Transverse colon (tissue), 4 donors: ENCODE measurements at regions not wholly inside any gene's neighbourhood (a gene's known extent, or its start where the extent isn't known, plus 50 kb on each side); places are given as distances from the start of the nearest gene placed in this dataset.
A peak's percentile ranks its signal among the peaks of the same experiment; 100 is the strongest.
"Not testable (repeated sequence)": the region's sequence is repeated elsewhere in the genome, so short reads cannot be mapped to it uniquely, and the experiment has no call there.

Experiments
- DNase-seq: peaks from one replicate; pipeline ENCODE4 v3.0.0-alpha.2; 2019
- H3K27ac ChIP-seq, 4 donors: fragments of 200-600 bp; sonication (generic); 2 replicates each; pipeline ENCODE4 v1.5.1; 2016 to 2018; ENCODE audit warnings: inconsistent platforms in 4 of 4
- H3K27me3 ChIP-seq: fragments of 200-600 bp; sonication (generic); 2 replicates; pipeline ENCODE4 v1.5.1; 2017; ENCODE audit warnings: inconsistent platforms
- H3K36me3 ChIP-seq, 4 donors: fragments of 200-600 bp; sonication (generic); 2 replicates each; pipeline ENCODE4 v1.5.1; 2017 to 2019; ENCODE audit warnings: inconsistent platforms in 4 of 4
- H3K4me1 ChIP-seq, 4 donors: fragments of 200-600 bp; sonication (generic); 2 replicates each; pipeline ENCODE4 v1.5.1; 2017 to 2020; ENCODE audit warnings: inconsistent platforms in 4 of 4
- H3K4me3 ChIP-seq, 4 donors: fragments of 200-600 bp; sonication (generic); 1 replicate in 1 of 4; 2 replicates in 3 of 4; pipeline versions ENCODE4 v1.5.1 to v1.6.1; 2017 to 2019; ENCODE audit warnings: inconsistent platforms in 4 of 4
- H3K9me3 ChIP-seq, 2 donors: fragments of 200-600 bp; sonication (generic); 2 replicates each; pipeline ENCODE4 v1.5.1; 2017 to 2019; ENCODE audit warnings: inconsistent platforms in 2 of 2
- CTCF ChIP-seq, 5 experiments: fragments of 200-600 bp in 3 of 5; fragments of 450-650 bp in 2 of 5; sonication (generic) in 3 of 5; IDR thresholded peaks; 1 replicate in 2 of 5; 2 replicates in 3 of 5; pipeline ENCODE4 v1.5.1; 2016 to 2017; ENCODE audit warnings: antibody characterized with exemption in 5 of 5, inconsistent platforms in 3 of 5, mild to moderate bottlenecking in 2 of 5, moderate library complexity in 1 of 5
- EP300 ChIP-seq: sonication (generic); formaldehyde crosslinking; IDR thresholded peaks from one replicate; pipeline ENCODE4 v1.6.1; 2017; ENCODE audit warnings: antibody characterized with exemption, low read depth
- POLR2A ChIP-seq: fragments of 450-650 bp; IDR thresholded peaks from one replicate; pipeline ENCODE4 v1.6.1; 2016; ENCODE audit warnings: antibody characterized with exemption, mild to moderate bottlenecking, moderate library complexity
- POLR2AphosphoS5 ChIP-seq, 3 donors: sonication (generic); formaldehyde crosslinking; IDR thresholded peaks; one replicate each; pipeline ENCODE4 v1.6.1; 2016; ENCODE audit warnings: antibody characterized with exemption in 3 of 3
- WGBS, 2 donors: methylation state at CpG; one replicate each; pipeline ENCODE4 v1.1.5; 2018; ENCODE audit warnings: low coverage in 1 of 2; 5-methylcytosine and 5-hydroxymethylcytosine counted together
- in situ Hi-C, 4 donors: fragments of 200-750 bp; cut with MboI; loops; one replicate each; pipeline versions ENCODE4 v1.15.0 to v1.15.1; 2017; ENCODE audit warnings: low sequenced_read_pairs in 3 of 4, low pct_ligation_motif_present in 1 of 4, low pct_unique_long_range_greater_than_20kb in 1 of 4
- intact Hi-C: fragments of 100-400 bp; cut with DNase I; formaldehyde crosslinking; loops from one replicate; pipeline ENCODE4 v1.15.1; 2023; ENCODE audit warnings: low total_unique reads

DNA sequence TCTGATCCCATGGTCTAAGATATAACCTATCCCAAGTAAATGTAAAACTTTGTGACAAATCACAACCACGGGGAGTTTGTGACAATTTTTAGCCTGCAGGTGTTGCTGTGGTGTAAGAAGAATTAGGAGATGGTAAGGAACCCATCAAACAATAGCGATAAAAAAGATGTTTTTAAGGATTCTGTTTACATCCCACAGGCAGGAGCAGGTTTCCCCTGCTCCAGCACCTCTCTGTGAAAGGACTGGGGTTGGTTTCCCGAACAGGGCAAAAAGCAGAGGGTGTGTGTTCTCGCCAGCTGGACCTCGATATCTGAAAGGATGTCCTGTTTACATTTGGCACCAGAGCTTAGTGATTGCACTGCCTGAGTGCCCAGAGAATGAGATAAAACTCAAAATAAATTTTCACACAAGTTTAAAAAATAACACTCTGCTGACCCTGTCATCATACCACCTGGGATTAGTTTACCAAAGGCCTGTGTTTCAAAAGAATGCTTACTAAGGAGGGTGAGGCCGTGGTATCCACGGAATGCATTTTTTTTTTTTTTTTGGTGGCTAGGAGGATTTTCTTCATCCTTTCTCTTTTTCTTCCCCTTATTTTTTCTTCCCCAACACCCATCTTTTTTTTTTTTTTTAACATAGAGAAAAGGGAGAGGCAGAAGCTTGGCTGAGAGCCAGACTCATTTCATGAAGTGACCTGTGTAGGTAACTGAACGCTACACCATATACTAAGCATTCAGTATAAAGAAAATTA is 151.8 kb upstream of the DPH6 start:
- intact Hi-C loops, result no loop called here
- Histone ChIP-seq H3K4me1 (peaks cover 5 to 40% (median 16%) of the 10 kb centered on the region in 4 donors), H3K4me3 (no peak overlapping the region), H3K9me3 (no peaks in the 10 kb centered on the region), H3K27ac (peak overlapping the region in 1 of 4 donors; percentile 28), H3K36me3 (no peaks in the 10 kb centered on the region), H3K27me3 (no peaks in the 10 kb centered on the region)
- TF ChIP-seq EP300, result no peak
- TF ChIP-seq CTCF (IDR thresholded peaks at IDR 0.05), result peak in 1 of 5 experiments; percentile 8
- no peak for TF ChIP-seq POLR2A
- DNase-seq, result peak; percentile 16
- in situ Hi-C loops, result no loop called here
- 28% methylated on average over 4 to 8 of the region's 8 CpGs for WGBS, 2 donors

- no peak for DNase-seq
- TF ChIP-seq EP300 (no peak), POLR2AphosphoS5 (IDR thresholded peaks at IDR 0.05) (no peak), CTCF (IDR thresholded peaks at IDR 0.05) (no peak), POLR2A (no peak)
- intact Hi-C loops, result no loop called here
- no peaks in the 10 kb centered on the region for H3K27me3 ChIP-seq
- peak overlapping the region in 1 of 4 donors; percentile 9 for H3K27ac ChIP-seq
- in situ Hi-C loops, result no loop called here
- 51 to 66% methylated on average over 3 to 4 of the region's 4 CpGs for WGBS, 2 donors
- no peak overlapping the region for H3K4me3 ChIP-seq
- H3K9me3 ChIP-seq, result no peaks in the 10 kb centered on the region
- H3K4me1 ChIP-seq, result peaks cover 5 to 40% (median 16%) of the 10 kb centered on the region in 4 donors
- H3K36me3 ChIP-seq, result no peaks in the 10 kb centered on the region
Measured at GRCh38 chr15:35698331-35698730, 152.4 kb upstream of the DPH6 start.

DNA sequence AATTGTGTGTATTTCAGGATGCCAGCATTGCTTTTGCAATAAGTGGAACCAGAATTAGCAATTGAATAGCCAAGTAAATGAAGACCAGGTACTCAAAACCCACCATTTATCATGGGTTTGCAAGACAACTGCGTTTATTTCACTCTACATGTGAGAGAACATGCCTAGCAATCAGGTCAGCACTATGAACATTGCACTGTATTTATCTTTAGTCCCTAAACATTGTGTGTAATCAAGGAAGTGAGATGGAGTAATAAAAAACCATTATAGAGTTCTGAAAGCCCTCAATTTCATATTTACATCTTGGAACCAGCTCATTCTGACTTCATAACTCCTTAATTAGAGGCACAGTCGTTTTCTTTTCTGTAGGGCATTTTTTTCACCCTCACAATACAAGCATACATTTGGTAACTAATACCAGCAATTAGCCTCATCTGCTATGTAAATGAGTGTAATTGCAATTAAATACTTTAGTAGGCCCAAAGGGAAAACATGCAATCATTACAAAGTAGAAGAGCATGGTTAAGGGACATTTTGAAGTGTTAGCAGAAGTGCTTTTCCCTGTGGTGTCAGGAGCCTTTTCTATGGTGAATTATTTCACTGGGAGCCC is 153.1 kb upstream of the DPH6 start:
- no peak for DNase-seq
- TF ChIP-seq CTCF (IDR thresholded peaks at IDR 0.05) (no peak), EP300 (no peak), POLR2AphosphoS5 (IDR thresholded peaks at IDR 0.05) (no peak), POLR2A (no peak)
- in situ Hi-C loops, result no loop called here

DNA sequence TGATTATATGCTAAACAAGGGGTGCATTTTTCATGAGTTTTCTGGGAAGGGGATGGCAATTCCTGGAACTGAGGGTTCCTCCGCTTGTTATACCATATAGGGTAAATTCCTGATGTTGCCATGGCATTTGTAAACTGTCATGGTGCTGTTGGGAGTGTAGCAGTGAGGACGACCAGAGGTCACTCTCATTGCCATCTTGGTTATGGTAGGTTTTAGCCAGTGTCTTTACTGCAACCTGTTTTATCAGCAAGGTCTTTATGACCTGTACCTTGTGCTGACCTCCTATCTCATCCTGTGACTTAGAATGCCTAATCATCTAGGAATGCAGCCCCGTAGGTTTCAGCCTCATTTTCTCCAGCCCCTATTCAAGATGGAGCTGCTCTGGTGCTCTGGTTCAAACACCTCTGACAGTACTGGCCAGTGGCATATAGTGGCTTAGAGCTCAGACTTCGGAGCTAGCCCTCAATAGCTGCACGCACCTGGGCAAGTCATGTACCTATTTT is 154.2 kb upstream of the DPH6 start:
- H3K27me3 ChIP-seq, in situ Hi-C loops, H3K27ac ChIP-seq, H3K36me3 ChIP-seq, H3K9me3 ChIP-seq, intact Hi-C loops, DNase-seq, H3K4me3 ChIP-seq: not testable (repeated sequence)
- 40 to 58% methylated on average over 1 to 5 of the region's 5 CpGs for WGBS, 2 donors
- H3K4me1 ChIP-seq, result peaks cover 5 to 31% (median 16%) of the 10 kb centered on the region in 4 donors

More for the DNA sequence above, 153.1 kb upstream of the DPH6 start:
- intact Hi-C loops, result no loop called here
- Histone ChIP-seq H3K4me3 (no peak overlapping the region), H3K27ac (peak overlapping the region in 2 of 4 donors; percentile 14 to 18), H3K27me3 (no peaks in the 10 kb centered on the region), H3K9me3 (no peaks in the 10 kb centered on the region), H3K4me1 (peaks cover 5 to 33% (median 16%) of the 10 kb centered on the region in 4 donors), H3K36me3 (no peaks in the 10 kb centered on the region)
- WGBS, 2 donors, result 44 to 58% methylated on average over 2 of the region's 2 CpGs
